ENCODE measurements at regions not wholly inside any gene's neighbourhood (a gene's known extent, or its start where the extent isn't known, plus 50 kb on each side); places are given as distances from the start of the nearest gene placed in this dataset.

- TF ChIP-seq CTCF (IDR thresholded peaks at IDR 0.05) = no peak
- TF ChIP-seq EP300 (IDR thresholded peaks at IDR 0.05) = no peak
- no peak for TF ChIP-seq POLR2AphosphoS5 (IDR thresholded peaks at IDR 0.05)
Observed at GRCh38 chr5:16253856-16254255, 74.3 kb upstream of the MARCHF11 start.
